HEK293 (cell line): ENCODE measurements at regions not wholly inside any gene's neighbourhood (a gene's known extent, or its start where the extent isn't known, plus 50 kb on each side); places are given as distances from the start of the nearest gene placed in this dataset.
"Not testable (repeated sequence)": the region's sequence is repeated elsewhere in the genome, so short reads cannot be mapped to it uniquely, and the experiment has no call there.

Source experiments
- CTCF ChIA-PET: fragments of 350-600 bp; formaldehyde crosslinking; extraction: SDS; loops from one replicate; lab custom pipeline; 2021; ENCODE audit warnings: antibody characterized with exemption; lab: Yijun Ruan, JAX
- POLR2A ChIA-PET: fragments of 300-600 bp; formaldehyde crosslinking; extraction: SDS; loops from one replicate; lab custom pipeline; 2020; ENCODE audit warnings: antibody characterized with exemption, inconsistent platforms; lab: Yijun Ruan, JAX
- H3K27ac ChIP-seq: fragments of 200-500 bp; sonication (Bioruptor generic); 2 replicates; pipeline ENCODE4 v1.5.1; 2014; ENCODE audit warnings: low read depth, low read length, control low read depth, inconsistent platforms; ENCODE audit errors: extremely low read depth
- H3K36me3 ChIP-seq, 2 experiments: fragments of 200-500 bp in 1 of 2; sonication (Bioruptor generic) in 1 of 2; 1 replicate in 1 of 2; 2 replicates in 1 of 2; pipeline ENCODE4 v1.5.1; 2014 to 2017; ENCODE audit warnings: inconsistent platforms in 2 of 2, low read length in 2 of 2; ENCODE audit not compliant: control insufficient read depth in 2 of 2, insufficient read depth in 1 of 2
- H3K4me1 ChIP-seq: fragments of 200-500 bp; sonication (Bioruptor generic); 2 replicates; pipeline ENCODE4 v1.5.1; 2014; ENCODE audit warnings: mild to moderate bottlenecking, low read length, inconsistent platforms; ENCODE audit not compliant: control insufficient read depth, insufficient read depth
- H3K4me3 ChIP-seq: 2 replicates; pipeline ENCODE4 v1.5.1; 2011; ENCODE audit warnings: low read depth, mild to moderate bottlenecking, control low read depth, low read length, moderate library complexity
- H3K9me3 ChIP-seq: fragments of 200-500 bp; sonication (Bioruptor generic); 2 replicates; pipeline ENCODE4 v1.5.1; 2014; ENCODE audit warnings: low read depth, low read length, inconsistent platforms; ENCODE audit not compliant: control insufficient read depth, insufficient read depth
- EGR2 ChIP-seq: fragments of 450-650 bp; formaldehyde crosslinking; IDR thresholded peaks from 2 replicates; pipeline ENCODE4 v1.5.1; 2016; ENCODE audit warnings: low read depth, missing biosample characterization, missing genetic modification characterization
- KLF8 ChIP-seq: fragments of 450-650 bp; formaldehyde crosslinking; IDR thresholded peaks from 2 replicates; pipeline ENCODE4 v1.5.1; 2016; ENCODE audit warnings: missing biosample characterization, missing genetic modification characterization
- KLF9 ChIP-seq: fragments of 450-650 bp; formaldehyde crosslinking; IDR thresholded peaks from 2 replicates; pipeline ENCODE4 v1.5.1; 2016; ENCODE audit warnings: missing biosample characterization, missing genetic modification characterization, low read depth
- MEIS1 ChIP-seq: sonication (generic); formaldehyde crosslinking; IDR thresholded peaks from 2 replicates; pipeline ENCODE4 v1.8.1; 2022; ENCODE audit warnings: missing genetic modification reagents, mild to moderate bottlenecking, borderline replicate concordance
- OSR2 ChIP-seq: fragments of 450-650 bp; formaldehyde crosslinking; IDR thresholded peaks from 2 replicates; pipeline ENCODE4 v1.5.1; 2016; ENCODE audit warnings: missing biosample characterization, missing genetic modification characterization
- REPIN1 ChIP-seq: fragments of 450-650 bp; formaldehyde crosslinking; IDR thresholded peaks from 2 replicates; pipeline ENCODE4 v1.5.1; 2017; ENCODE audit warnings: missing biosample characterization, missing genetic modification characterization, low read depth
- SCRT1 ChIP-seq: fragments of 450-650 bp; formaldehyde crosslinking; IDR thresholded peaks from 2 replicates; pipeline ENCODE4 v1.5.1; 2016; ENCODE audit warnings: missing biosample characterization, missing genetic modification characterization, borderline replicate concordance
- SCRT2 ChIP-seq: fragments of 450-650 bp; formaldehyde crosslinking; IDR thresholded peaks from 2 replicates; pipeline ENCODE4 v1.5.1; 2016; ENCODE audit warnings: missing biosample characterization, missing genetic modification characterization
- SP7 ChIP-seq: fragments of 450-650 bp; formaldehyde crosslinking; IDR thresholded peaks from 2 replicates; pipeline ENCODE4 v1.5.1; 2016; ENCODE audit warnings: missing biosample characterization, missing genetic modification characterization
- ZBTB1 ChIP-seq: fragments of 450-650 bp; formaldehyde crosslinking; IDR thresholded peaks from 2 replicates; pipeline ENCODE4 v1.5.1; 2016; ENCODE audit warnings: missing biosample characterization, missing genetic modification characterization
- ZBTB17 ChIP-seq: fragments of 450-650 bp; formaldehyde crosslinking; IDR thresholded peaks from 2 replicates; pipeline ENCODE4 v1.5.1; 2016; ENCODE audit warnings: missing biosample characterization, missing genetic modification characterization
- ZBTB20 ChIP-seq: fragments of 450-650 bp; formaldehyde crosslinking; IDR thresholded peaks from 2 replicates; pipeline ENCODE4 v1.5.1; 2016; ENCODE audit warnings: missing biosample characterization, missing genetic modification characterization
- ZBTB7A ChIP-seq: fragments of 450-650 bp; formaldehyde crosslinking; IDR thresholded peaks from 2 replicates; pipeline ENCODE4 v1.5.1; 2016; ENCODE audit warnings: low read depth, missing biosample characterization, missing genetic modification characterization
- ZFP37 ChIP-seq: fragments of 450-650 bp; formaldehyde crosslinking; IDR thresholded peaks from 2 replicates; pipeline ENCODE4 v1.5.1; 2016; ENCODE audit warnings: missing biosample characterization, missing genetic modification characterization
- ZNF302 ChIP-seq: fragments of 450-650 bp; formaldehyde crosslinking; IDR thresholded peaks from 2 replicates; pipeline ENCODE4 v1.5.1; 2016; ENCODE audit warnings: missing biosample characterization, missing genetic modification characterization, low read depth
- ZNF311 ChIP-seq: fragments of 450-650 bp; formaldehyde crosslinking; IDR thresholded peaks from 2 replicates; pipeline ENCODE4 v1.5.1; 2017; ENCODE audit warnings: missing biosample characterization, missing genetic modification characterization, borderline replicate concordance
- ZNF366 ChIP-seq: fragments of 450-650 bp; formaldehyde crosslinking; conservative IDR thresholded peaks from 2 replicates; pipeline ENCODE4 v1.5.1; 2016; ENCODE audit warnings: missing biosample characterization, missing genetic modification characterization
- ZNF391 ChIP-seq: fragments of 450-650 bp; formaldehyde crosslinking; IDR thresholded peaks from 2 replicates; pipeline ENCODE4 v1.5.1; 2016; ENCODE audit warnings: low read depth, missing biosample characterization, missing genetic modification characterization, borderline replicate concordance
- ZNF394 ChIP-seq: fragments of 450-650 bp; formaldehyde crosslinking; IDR thresholded peaks from 2 replicates; pipeline ENCODE4 v1.5.1; 2016; ENCODE audit warnings: missing biosample characterization, missing genetic modification characterization, mild to moderate bottlenecking, moderate library complexity, borderline replicate concordance
- ZNF48 ChIP-seq: fragments of 450-650 bp; formaldehyde crosslinking; IDR thresholded peaks from 2 replicates; pipeline ENCODE4 v1.5.1; 2016; ENCODE audit warnings: missing biosample characterization, missing genetic modification characterization
- ZNF510 ChIP-seq: fragments of 450-650 bp; formaldehyde crosslinking; IDR thresholded peaks from 2 replicates; pipeline ENCODE4 v1.5.1; 2018; ENCODE audit warnings: mild to moderate bottlenecking, missing genetic modification characterization, missing biosample characterization; ENCODE audit not compliant: insufficient replicate concordance
- ZNF514 ChIP-seq: fragments of 450-650 bp; formaldehyde crosslinking; IDR thresholded peaks from 2 replicates; pipeline ENCODE4 v1.5.1; 2016; ENCODE audit warnings: missing biosample characterization, missing genetic modification characterization
- ZNF585B ChIP-seq: fragments of 450-650 bp; formaldehyde crosslinking; IDR thresholded peaks from 2 replicates; pipeline ENCODE4 v1.5.1; 2016; ENCODE audit warnings: missing biosample characterization, missing genetic modification characterization
- ZNF660 ChIP-seq: fragments of 450-650 bp; IDR thresholded peaks from 2 replicates; pipeline ENCODE4 v1.5.1; 2018; ENCODE audit warnings: missing biosample characterization, mild to moderate bottlenecking, missing genetic modification characterization
- ZNF747 ChIP-seq: fragments of 450-650 bp; formaldehyde crosslinking; IDR thresholded peaks from 2 replicates; pipeline ENCODE4 v1.5.1; 2016; ENCODE audit warnings: missing biosample characterization, missing genetic modification characterization
- ZNF768 ChIP-seq: fragments of 450-650 bp; formaldehyde crosslinking; IDR thresholded peaks from 2 replicates; pipeline ENCODE4 v1.5.1; 2018; ENCODE audit warnings: missing biosample characterization, mild to moderate bottlenecking, missing genetic modification characterization
- ZNF792 ChIP-seq: fragments of 450-650 bp; formaldehyde crosslinking; IDR thresholded peaks from 2 replicates; pipeline ENCODE4 v1.5.1; 2016; ENCODE audit warnings: missing biosample characterization, missing genetic modification characterization
- TF ChIP-seq, protein P1 (sequence below): fragments of 450-650 bp; formaldehyde crosslinking; IDR thresholded peaks from 2 replicates; pipeline ENCODE4 v1.5.1; 2016; ENCODE audit warnings: missing biosample characterization, missing genetic modification characterization

DNA sequence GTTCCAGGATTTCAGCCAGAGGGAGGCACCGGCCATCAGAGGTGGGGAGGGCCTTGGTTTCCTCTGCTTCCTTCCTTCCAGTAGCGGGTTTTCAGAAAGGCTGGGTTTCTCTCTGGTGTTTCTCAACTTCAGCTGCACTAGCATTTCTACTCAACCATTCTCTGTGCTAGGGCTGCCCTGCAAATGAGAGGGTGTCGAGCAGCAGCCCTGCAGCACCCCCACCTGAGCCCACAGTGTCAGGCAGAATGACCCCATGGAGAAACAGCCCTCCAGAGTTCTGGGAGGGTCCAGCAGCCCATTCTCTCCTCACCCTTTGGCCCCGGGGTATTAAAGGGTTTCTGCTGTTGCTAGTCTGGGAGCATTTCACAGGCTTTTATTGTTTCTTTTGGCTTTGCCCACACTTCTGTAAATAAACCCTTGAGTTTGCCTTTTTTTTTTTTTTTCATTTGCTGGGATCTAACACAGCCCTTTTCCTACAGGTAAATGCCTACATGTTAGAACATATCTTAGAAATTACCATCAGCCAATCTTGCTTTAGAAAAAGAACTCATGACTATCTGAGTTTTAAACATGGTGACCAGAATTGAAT is 151.5 kb upstream of the VIPR2 start:
- Histone ChIP-seq H3K27ac (no peak overlapping the region), H3K4me1 (no peaks in the 10 kb centered on the region), H3K36me3 (no peaks in the 10 kb centered on the region), H3K9me3 (no peaks in the 10 kb centered on the region), H3K4me3 (no peak overlapping the region)
- CTCF ChIA-PET = no interaction called here
- POLR2A ChIA-PET = no interaction called here
- TF ChIP-seq ZBTB20 (tag by site-specific recombination) (no peak), ZNF366 (tag by site-specific recombination) (no peak), REPIN1 (tag by site-specific recombination) (no peak), ZNF48 (tag by site-specific recombination) (no peak), EGR2 (tag by site-specific recombination) (no peak), ZNF510 (tag by site-specific recombination) (no peak)

DNA sequence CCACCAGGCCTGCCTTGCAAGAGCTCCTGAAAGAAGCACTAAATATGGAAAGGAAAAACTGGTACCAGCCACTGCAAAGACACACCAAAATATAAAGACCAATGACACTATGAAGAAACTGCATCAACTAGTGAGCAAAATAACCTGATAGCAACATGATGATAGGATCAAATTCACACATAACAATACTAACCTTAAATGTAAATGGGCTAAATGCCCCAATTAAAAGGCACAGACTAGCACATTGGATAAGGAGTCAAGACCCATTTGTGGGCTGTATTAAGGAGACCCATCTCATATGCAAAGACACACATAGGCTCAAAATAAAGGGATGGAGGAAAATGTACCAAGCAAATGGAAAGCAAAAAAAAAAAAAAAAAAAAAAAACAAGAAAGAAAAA is 141.8 kb upstream of the VIPR2 start:
- H3K4me3 ChIP-seq, H3K4me1 ChIP-seq, CTCF ChIA-PET, H3K36me3 ChIP-seq, H3K27ac ChIP-seq, H3K9me3 ChIP-seq, POLR2A ChIA-PET: not testable (repeated sequence)

DNA sequence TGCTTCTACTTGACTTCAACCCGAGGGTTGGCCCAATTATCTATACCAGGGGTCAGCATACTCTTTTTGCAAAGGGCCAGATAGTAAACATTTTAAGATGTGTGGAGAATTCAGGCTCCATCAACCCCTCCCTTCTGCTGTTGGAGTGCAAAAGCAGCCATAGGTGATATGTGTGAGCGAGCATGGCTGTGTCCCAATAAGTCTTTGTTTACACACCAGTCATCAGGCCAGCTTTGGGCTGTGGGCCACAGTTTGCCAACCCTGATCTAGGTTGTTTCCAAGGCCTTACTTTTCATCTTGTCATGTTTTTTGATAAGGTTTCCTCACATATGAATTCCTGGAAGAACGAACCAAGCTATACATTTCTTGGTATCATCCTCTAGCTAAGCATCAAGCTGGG is 136.9 kb upstream of the VIPR2 start:
- no peaks in the 10 kb centered on the region for H3K36me3 ChIP-seq
- ChIA-PET CTCF (no interaction called here), POLR2A (no interaction called here)
- TF ChIP-seq OSR2 (tag by site-specific recombination) (no peak), ZFP37 (no peak), ZNF768 (tag by site-specific recombination) (no peak), ZNF747 (tag by site-specific recombination) (no peak), ZNF792 (tag by site-specific recombination) (no peak), ZBTB17 (no peak), ZNF394 (no peak), KLF8 (no peak), ZNF302 (tag by site-specific recombination) (no peak), ZNF391 (tag by site-specific recombination) (no peak), ZBTB7A (no peak), ZNF514 (tag by site-specific recombination) (no peak), SP7 (tag by site-specific recombination) (no peak), MEIS1 (CRISPR knock-in tag) (no peak)
- TF ChIP-seq, protein P1, sequence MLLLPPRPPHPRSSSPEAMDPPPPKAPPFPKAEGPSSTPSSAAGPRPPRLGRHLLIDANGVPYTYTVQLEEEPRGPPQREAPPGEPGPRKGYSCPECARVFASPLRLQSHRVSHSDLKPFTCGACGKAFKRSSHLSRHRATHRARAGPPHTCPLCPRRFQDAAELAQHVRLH (tag by site-specific recombination) = no peak
- TF ChIP-seq, all 188 proteins: peak for 0
- Histone ChIP-seq H3K27ac (no peak overlapping the region), H3K4me1 (no peaks in the 10 kb centered on the region), H3K9me3 (no peaks in the 10 kb centered on the region), H3K4me3 (no peak overlapping the region)

DNA sequence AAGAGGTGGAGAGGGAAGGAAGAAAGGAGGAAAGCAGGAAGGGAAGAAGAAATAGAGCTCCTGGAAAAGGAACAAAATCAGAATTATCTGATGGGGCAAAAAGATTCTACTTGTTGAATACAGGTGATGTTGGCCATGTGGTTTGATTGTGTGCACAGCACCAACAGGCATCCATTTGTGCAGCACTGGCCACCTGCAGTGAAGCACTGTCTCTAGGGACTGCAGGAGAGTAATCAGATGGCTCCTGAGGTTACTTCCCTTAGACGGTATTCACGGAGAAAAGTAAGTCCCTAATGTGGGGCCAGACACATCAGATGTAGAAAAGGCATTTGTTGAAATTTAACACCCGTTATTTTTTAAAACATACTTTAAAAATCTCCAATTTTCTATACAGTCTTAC is 135.3 kb upstream of the VIPR2 start:
- Histone ChIP-seq H3K36me3 (no peaks in the 10 kb centered on the region), H3K4me3 (no peak overlapping the region), H3K9me3 (no peaks in the 10 kb centered on the region), H3K4me1 (no peaks in the 10 kb centered on the region), H3K27ac (no peak overlapping the region)
- ChIA-PET POLR2A (no interaction called here), CTCF (interaction anchor here (0.5 to 0.6 kb wide), 2 partner anchors 96 to 373 kb away, joined by 3 read pairs; no protein-coding TSS in a partner anchor)
- TF ChIP-seq ZNF311 (tag by site-specific recombination) (no peak), SCRT2 (tag by site-specific recombination) (peak; percentile 47), ZNF792 (tag by site-specific recombination) (no peak), ZNF585B (tag by site-specific recombination) (no peak), ZNF660 (tag by site-specific recombination) (no peak), KLF9 (tag by site-specific recombination) (no peak), ZBTB1 (no peak), ZNF514 (tag by site-specific recombination) (no peak), SCRT1 (tag by site-specific recombination) (peak; percentile 60; the same call in 1 of the 2 replicates), ZNF366 (tag by site-specific recombination) (no peak)
